ENCODE measurements at regions not wholly inside any gene's neighbourhood (a gene's known extent, or its start where the extent isn't known, plus 50 kb on each side); places are given as distances from the start of the nearest gene placed in this dataset.
"Not testable (repeated sequence)": the region's sequence is repeated elsewhere in the genome, so short reads cannot be mapped to it uniquely, and the experiment has no call there.

DNA sequence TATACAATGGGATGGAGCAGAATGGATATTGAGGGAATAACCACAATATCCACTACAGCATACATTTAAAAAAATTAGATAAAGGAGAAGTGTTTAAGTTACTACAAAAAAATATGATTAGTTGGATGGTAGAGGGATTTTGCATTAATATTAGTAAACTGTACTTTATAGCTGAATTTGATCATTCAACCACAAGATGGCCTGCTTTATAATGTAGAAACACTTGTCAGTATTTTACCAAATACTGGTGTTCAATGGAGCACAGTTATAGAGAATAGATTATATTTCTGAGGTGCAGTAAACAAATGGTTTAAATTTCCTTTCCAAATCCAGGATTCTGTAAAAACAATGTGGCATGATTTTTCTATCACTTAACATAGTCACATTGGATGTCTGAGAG, 818.8 kb upstream of the CHORDC1 start:
- H3K4ac ChIP-seq (ENCODE audit: low read depth, low read length), result no peak overlapping the region
- no peak overlapping the region for H2BK5ac ChIP-seq (ENCODE audit: low read length)
- H3K79me1 ChIP-seq (ENCODE audit: low read length), result no peaks in the 10 kb centered on the region
- no peak overlapping the region for H3K9ac ChIP-seq (ENCODE audit: low read length)
- H3K27me3 ChIP-seq (ENCODE audit: insufficient read depth, low read length, poor library complexity), result no peaks in the 10 kb centered on the region
- H3K79me2 ChIP-seq (ENCODE audit: control insufficient read depth, insufficient read depth, low read length), result no peaks in the 10 kb centered on the region
- H3K56ac ChIP-seq (ENCODE audit: low read length), result no peak overlapping the region
- H4K5ac ChIP-seq (ENCODE audit: low read length), result no peak overlapping the region
- no peak for DNase-seq
- H3K23ac ChIP-seq (ENCODE audit: low read length), result no peak overlapping the region
- H4K8ac ChIP-seq (ENCODE audit: low read depth, low read length), result no peak overlapping the region
- no peak overlapping the region for H3K4me3 ChIP-seq (ENCODE audit: low read length)
- H3K36me3 ChIP-seq (ENCODE audit: control insufficient read depth, insufficient read depth, low read length), result no peaks in the 10 kb centered on the region
- H2BK15ac ChIP-seq (replicated peaks; ENCODE audit: low read depth), result no peak overlapping the region
- no peak overlapping the region for H3K4me2 ChIP-seq (ENCODE audit: low read length)
- H3K18ac ChIP-seq (ENCODE audit: low read length), result no peak overlapping the region
- no peaks in the 10 kb centered on the region for H3K4me1 ChIP-seq (ENCODE audit: control insufficient read depth, low read depth, low read length)
- no peak overlapping the region for H2AK5ac ChIP-seq (ENCODE audit: low read length)
- no peak overlapping the region for H3K27ac ChIP-seq (ENCODE audit: low read depth, low read length)
- H2BK120ac ChIP-seq (ENCODE audit: low read depth, low read length), result no peak overlapping the region

DNA sequence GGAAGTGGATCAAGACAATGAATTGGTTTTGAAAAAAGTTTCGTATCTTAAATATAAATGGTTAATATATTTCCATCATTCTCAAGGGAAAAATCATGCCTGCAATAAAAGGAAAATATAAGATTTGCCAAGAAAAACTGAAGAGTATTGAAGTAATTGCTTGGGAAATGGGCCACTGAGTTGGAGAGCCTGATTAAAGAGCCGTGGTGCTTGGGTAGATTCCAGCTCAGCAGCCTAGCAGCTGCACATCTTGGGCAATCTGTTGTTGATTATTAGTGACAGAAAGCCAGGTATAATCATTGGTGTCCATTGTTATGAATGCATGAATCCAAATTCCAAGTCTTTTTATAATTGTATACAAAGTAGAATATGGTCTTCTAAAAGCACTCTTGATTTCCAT, 800.9 kb upstream of the CHORDC1 start:
- Histone ChIP-seq H3K9ac (ENCODE audit: low read length) (no peak overlapping the region), H3K79me1 (ENCODE audit: low read length) (no peaks in the 10 kb centered on the region), H2BK5ac (ENCODE audit: low read length) (no peak overlapping the region), H3K56ac (ENCODE audit: low read length) (no peak overlapping the region), H2BK15ac (replicated peaks; ENCODE audit: low read depth) (no peak overlapping the region), H3K27ac (ENCODE audit: low read depth, low read length) (no peak overlapping the region), H3K4me2 (ENCODE audit: low read length) (no peak overlapping the region), H3K4me3 (ENCODE audit: low read length) (no peak overlapping the region), H2BK120ac (ENCODE audit: low read depth, low read length) (no peak overlapping the region), H3K18ac (ENCODE audit: low read length) (no peak overlapping the region), H3K27me3 (ENCODE audit: insufficient read depth, low read length, poor library complexity) (no peaks in the 10 kb centered on the region), H3K4ac (ENCODE audit: low read depth, low read length) (no peak overlapping the region), H3K23ac (ENCODE audit: low read length) (no peak overlapping the region), H3K79me2 (ENCODE audit: control insufficient read depth, insufficient read depth, low read length) (no peaks in the 10 kb centered on the region), H3K36me3 (ENCODE audit: control insufficient read depth, insufficient read depth, low read length) (no peaks in the 10 kb centered on the region), H2AK5ac (ENCODE audit: low read length) (no peak overlapping the region), H4K5ac (ENCODE audit: low read length) (no peak overlapping the region), H3K4me1 (ENCODE audit: control insufficient read depth, low read depth, low read length) (no peaks in the 10 kb centered on the region), H4K8ac (ENCODE audit: low read depth, low read length) (no peak overlapping the region)
- no CpG with 5 or more reads among the region's 2 CpGs for WGBS (ENCODE audit: extremely low coverage, insufficient coverage, low lambda C conversion rate)
- no peak for DNase-seq

DNA sequence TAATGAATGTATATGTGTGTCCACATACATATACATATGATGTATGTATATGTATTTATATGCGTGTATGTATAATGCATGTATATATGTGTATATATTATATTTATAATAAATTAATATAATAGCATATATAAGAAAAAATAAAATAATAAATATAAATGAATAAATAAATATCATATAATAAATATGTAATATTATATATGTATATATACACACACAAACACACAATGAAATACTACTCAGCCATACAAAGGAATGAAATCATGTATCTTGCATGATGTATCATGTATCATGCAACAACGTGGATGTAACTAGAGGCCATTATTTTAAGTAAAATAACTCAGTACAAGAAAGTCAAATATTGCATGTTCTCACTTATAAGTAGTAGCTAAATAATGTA, 788.7 kb upstream of the CHORDC1 start:
- no peak overlapping the region for H4K8ac ChIP-seq (ENCODE audit: low read depth, low read length)
- no peaks in the 10 kb centered on the region for H3K27me3 ChIP-seq (ENCODE audit: insufficient read depth, low read length, poor library complexity)
- no peak overlapping the region for H2BK120ac ChIP-seq (ENCODE audit: low read depth, low read length)
- H3K79me2 ChIP-seq (ENCODE audit: control insufficient read depth, insufficient read depth, low read length), result no peaks in the 10 kb centered on the region
- no peak for DNase-seq
- no CpG with 5 or more reads among the region's 2 CpGs for WGBS (ENCODE audit: extremely low coverage, insufficient coverage, low lambda C conversion rate)
- no peak overlapping the region for H3K23ac ChIP-seq (ENCODE audit: low read length)
- no peak overlapping the region for H3K4me3 ChIP-seq (ENCODE audit: low read length)
- H3K4ac ChIP-seq (ENCODE audit: low read depth, low read length), result no peak overlapping the region
- no peaks in the 10 kb centered on the region for H3K79me1 ChIP-seq (ENCODE audit: low read length)
- no peak overlapping the region for H2AK5ac ChIP-seq (ENCODE audit: low read length)
- no peak overlapping the region for H3K27ac ChIP-seq (ENCODE audit: low read depth, low read length)
- H3K4me2 ChIP-seq (ENCODE audit: low read length), result no peak overlapping the region
- H3K18ac ChIP-seq (ENCODE audit: low read length), result no peak overlapping the region
- H2BK15ac ChIP-seq (replicated peaks; ENCODE audit: low read depth), result no peak overlapping the region
- H3K9ac ChIP-seq (ENCODE audit: low read length), result no peak overlapping the region
- no peak overlapping the region for H2BK5ac ChIP-seq (ENCODE audit: low read length)
- H3K56ac ChIP-seq (ENCODE audit: low read length), result no peak overlapping the region
- no peaks in the 10 kb centered on the region for H3K36me3 ChIP-seq (ENCODE audit: control insufficient read depth, insufficient read depth, low read length)
- H3K4me1 ChIP-seq (ENCODE audit: control insufficient read depth, low read depth, low read length), result no peaks in the 10 kb centered on the region
- H4K5ac ChIP-seq (ENCODE audit: low read length), result no peak overlapping the region

- Histone ChIP-seq H3K79me2 (ENCODE audit: control insufficient read depth, insufficient read depth, low read length) (no peaks in the 10 kb centered on the region), H3K18ac (ENCODE audit: low read length) (no peak overlapping the region), H3K27me3 (ENCODE audit: insufficient read depth, low read length, poor library complexity) (no peaks in the 10 kb centered on the region), H3K4me3 (ENCODE audit: low read length) (no peak overlapping the region), H3K4me2 (ENCODE audit: low read length) (no peak overlapping the region), H3K79me1 (ENCODE audit: low read length) (no peaks in the 10 kb centered on the region), H2BK15ac (replicated peaks; ENCODE audit: low read depth) (no peak overlapping the region), H3K9ac (ENCODE audit: low read length) (no peak overlapping the region), H2BK120ac (ENCODE audit: low read depth, low read length) (no peak overlapping the region), H2AK5ac (ENCODE audit: low read length) (no peak overlapping the region), H4K8ac (ENCODE audit: low read depth, low read length) (no peak overlapping the region), H2BK5ac (ENCODE audit: low read length) (no peak overlapping the region), H3K4ac (ENCODE audit: low read depth, low read length) (no peak overlapping the region), H3K36me3 (ENCODE audit: control insufficient read depth, insufficient read depth, low read length) (no peaks in the 10 kb centered on the region), H4K5ac (ENCODE audit: low read length) (no peak overlapping the region), H3K23ac (ENCODE audit: low read length) (no peak overlapping the region), H3K56ac (ENCODE audit: low read length) (no peak overlapping the region), H3K27ac (ENCODE audit: low read depth, low read length) (no peak overlapping the region), H3K4me1 (ENCODE audit: control insufficient read depth, low read depth, low read length) (no peaks in the 10 kb centered on the region)
- WGBS (ENCODE audit: extremely low coverage, insufficient coverage, low lambda C conversion rate), result no CpG with 5 or more reads among the region's 1 CpG
- DNase-seq, result no peak
These were observed 782.6 kb upstream of the CHORDC1 start for GRCh38 chr11:91005458-91005857.

DNA sequence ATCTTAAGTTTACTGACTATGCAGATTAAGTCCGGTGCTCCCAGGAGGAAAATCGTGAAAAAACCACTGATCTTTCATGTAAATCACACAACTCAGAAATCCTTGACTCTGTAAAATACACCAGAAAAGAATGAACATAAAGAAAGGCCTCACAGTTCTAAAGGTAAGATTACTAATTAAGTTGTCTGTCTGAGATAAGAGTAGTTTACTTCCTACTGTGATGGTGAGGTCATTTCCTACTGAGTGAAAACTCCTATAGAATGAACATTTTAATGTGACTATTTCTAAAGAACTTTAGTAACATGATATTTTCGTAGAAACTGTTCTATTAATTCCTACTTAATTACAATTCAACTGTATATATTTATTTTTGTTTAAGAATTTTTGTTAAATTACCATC, 774.4 kb upstream of the CHORDC1 start:
- WGBS (ENCODE audit: extremely low coverage, insufficient coverage, low lambda C conversion rate), result no CpG with 5 or more reads among the region's 3 CpGs
- Histone ChIP-seq H3K4me3 (ENCODE audit: low read length) (no peak overlapping the region), H2BK120ac (ENCODE audit: low read depth, low read length) (no peak overlapping the region), H2BK5ac (ENCODE audit: low read length) (no peak overlapping the region), H3K23ac (ENCODE audit: low read length) (no peak overlapping the region), H3K56ac (ENCODE audit: low read length) (no peak overlapping the region), H2BK15ac (replicated peaks; ENCODE audit: low read depth) (no peak overlapping the region), H3K79me1 (ENCODE audit: low read length) (no peaks in the 10 kb centered on the region), H4K5ac (ENCODE audit: low read length) (no peak overlapping the region), H2AK5ac (ENCODE audit: low read length) (no peak overlapping the region), H3K4ac (ENCODE audit: low read depth, low read length) (no peak overlapping the region), H3K27me3 (ENCODE audit: insufficient read depth, low read length, poor library complexity) (no peaks in the 10 kb centered on the region), H3K4me1 (ENCODE audit: control insufficient read depth, low read depth, low read length) (no peaks in the 10 kb centered on the region), H3K9ac (ENCODE audit: low read length) (no peak overlapping the region), H3K27ac (ENCODE audit: low read depth, low read length) (no peak overlapping the region), H3K36me3 (ENCODE audit: control insufficient read depth, insufficient read depth, low read length) (no peaks in the 10 kb centered on the region), H3K79me2 (ENCODE audit: control insufficient read depth, insufficient read depth, low read length) (no peaks in the 10 kb centered on the region), H3K18ac (ENCODE audit: low read length) (no peak overlapping the region), H3K4me2 (ENCODE audit: low read length) (no peak overlapping the region), H4K8ac (ENCODE audit: low read depth, low read length) (no peak overlapping the region)
- peak; percentile 74 for DNase-seq

DNA sequence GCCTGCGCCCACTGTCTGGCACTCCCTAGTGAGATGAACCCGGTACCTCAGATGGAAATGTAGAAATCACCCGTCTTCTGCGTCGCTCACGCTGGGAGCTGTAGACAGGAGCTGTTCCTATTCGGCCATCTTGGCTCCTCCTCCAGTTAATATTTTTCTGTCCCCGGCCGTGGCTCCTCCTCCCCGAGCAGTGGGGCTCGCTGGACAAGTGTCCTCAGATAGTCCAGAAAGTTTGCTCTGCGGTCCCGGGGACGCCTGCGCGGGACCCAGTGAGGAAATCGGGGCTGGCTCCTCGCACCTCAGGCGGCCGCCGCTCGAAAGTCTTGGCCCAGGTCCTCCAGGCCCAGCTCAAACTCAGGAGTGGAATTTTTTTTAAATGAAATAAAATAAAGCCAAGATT, 749.3 kb upstream of the CHORDC1 start:
- not testable (repeated sequence) for DNase-seq; H3K4ac ChIP-seq (ENCODE audit: low read depth, low read length); H2BK15ac ChIP-seq (replicated peaks; ENCODE audit: low read depth); H2AK5ac ChIP-seq (ENCODE audit: low read length); H3K79me1 ChIP-seq (ENCODE audit: low read length); H3K4me3 ChIP-seq (ENCODE audit: low read length); H3K56ac ChIP-seq (ENCODE audit: low read length); H3K23ac ChIP-seq (ENCODE audit: low read length); H3K4me1 ChIP-seq (ENCODE audit: control insufficient read depth, low read depth, low read length); H3K4me2 ChIP-seq (ENCODE audit: low read length); H3K27me3 ChIP-seq (ENCODE audit: insufficient read depth, low read length, poor library complexity); H2BK120ac ChIP-seq (ENCODE audit: low read depth, low read length); H3K18ac ChIP-seq (ENCODE audit: low read length); H4K5ac ChIP-seq (ENCODE audit: low read length); H3K36me3 ChIP-seq (ENCODE audit: control insufficient read depth, insufficient read depth, low read length); H3K9ac ChIP-seq (ENCODE audit: low read length); H4K8ac ChIP-seq (ENCODE audit: low read depth, low read length); H3K27ac ChIP-seq (ENCODE audit: low read depth, low read length); H3K79me2 ChIP-seq (ENCODE audit: control insufficient read depth, insufficient read depth, low read length); H2BK5ac ChIP-seq (ENCODE audit: low read length)
- WGBS (ENCODE audit: extremely low coverage, insufficient coverage, low lambda C conversion rate), result no CpG with 5 or more reads among the region's 22 CpGs

All from mesendoderm (in vitro differentiated cells).